ENCODE measurements at regions not wholly inside any gene's neighbourhood (a gene's known extent, or its start where the extent isn't known, plus 50 kb on each side); places are given as distances from the start of the nearest gene placed in this dataset.

DNA sequence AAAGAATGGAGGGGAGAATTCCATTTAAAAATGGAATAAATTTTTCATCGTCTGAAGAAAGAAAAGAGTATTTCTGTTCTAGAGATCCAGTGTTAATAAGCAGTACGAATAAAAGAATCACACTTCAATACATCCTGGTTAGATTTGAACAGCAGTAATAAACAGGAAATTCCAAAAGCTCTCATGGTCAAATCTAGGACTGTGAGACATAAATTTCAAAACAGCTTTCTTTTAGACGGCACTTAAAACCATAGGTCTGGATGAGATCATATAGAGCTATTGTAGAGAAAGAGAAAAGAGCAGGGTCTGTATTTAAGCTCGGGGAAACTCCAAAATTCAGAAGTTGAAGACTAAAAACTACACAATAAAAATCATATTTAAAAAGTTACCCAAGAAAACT, 1006.9 kb upstream of the CTNND2 start (continued):
- TF ChIP-seq GLIS3 (CRISPR knock-in tag; IDR thresholded peaks at IDR 0.05), result no peak
- TF ChIP-seq ZFP3 (CRISPR knock-in tag; IDR thresholded peaks at IDR 0.05), result no peak
- no peak for TF ChIP-seq ESRRG (CRISPR knock-in tag; IDR thresholded peaks at IDR 0.05)
- TF ChIP-seq SNAI2 (CRISPR knock-in tag; IDR thresholded peaks at IDR 0.05), result no peak
- TF ChIP-seq TOX (CRISPR knock-in tag; IDR thresholded peaks at IDR 0.05; ENCODE audit: borderline replicate concordance), result no peak
- no peak for TF ChIP-seq ZNF70 (CRISPR knock-in tag; IDR thresholded peaks at IDR 0.05)

DNA sequence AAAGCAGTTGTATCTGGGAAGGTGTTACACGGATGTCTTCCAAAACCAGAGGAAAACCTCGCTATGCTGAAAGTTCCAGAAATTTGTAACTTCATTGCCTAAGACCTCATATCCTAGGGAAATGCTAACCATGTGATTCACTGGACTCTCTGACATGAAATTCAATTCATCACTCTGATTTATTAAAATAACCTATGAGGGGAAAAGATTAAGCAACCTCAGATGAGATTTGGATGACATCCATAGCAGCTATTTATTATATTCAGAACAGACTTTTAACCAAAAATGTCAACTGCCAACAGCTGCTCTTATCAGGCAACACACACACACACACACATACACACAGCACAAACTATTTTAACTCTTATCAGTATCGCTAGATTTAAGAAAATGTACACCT, 1006.4 kb upstream of the CTNND2 start:
- no peak for ATAC-seq
- TF ChIP-seq PPARA (CRISPR knock-in tag; IDR thresholded peaks at IDR 0.05; ENCODE audit: borderline replicate concordance) (no peak), ZC3H10 (CRISPR knock-in tag; IDR thresholded peaks at IDR 0.05) (no peak), CSDC2 (CRISPR knock-in tag; IDR thresholded peaks at IDR 0.05) (no peak), RARB (CRISPR knock-in tag; IDR thresholded peaks at IDR 0.05) (no peak)

DNA sequence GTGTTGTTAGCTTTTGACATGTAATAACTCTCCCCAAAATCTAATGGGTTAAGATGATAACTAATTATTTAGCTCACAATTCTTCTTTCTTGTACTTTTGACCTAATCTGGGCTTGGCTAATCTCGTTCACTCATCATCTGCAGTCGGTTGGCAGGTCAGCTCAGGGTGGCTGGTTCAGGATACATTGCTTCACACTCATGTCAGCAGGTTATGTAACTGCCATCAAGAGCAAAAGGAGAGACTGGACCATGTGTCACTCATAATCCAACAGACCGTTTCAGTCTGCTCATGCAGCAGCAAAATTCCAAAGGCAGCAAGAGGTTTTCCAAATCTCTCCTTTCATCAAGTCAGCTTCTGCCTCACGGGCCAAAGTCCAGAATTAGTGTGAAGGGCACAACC, 998.4 kb upstream of the CTNND2 start:
- ATAC-seq, result no peak
- TF ChIP-seq, protein P1, sequence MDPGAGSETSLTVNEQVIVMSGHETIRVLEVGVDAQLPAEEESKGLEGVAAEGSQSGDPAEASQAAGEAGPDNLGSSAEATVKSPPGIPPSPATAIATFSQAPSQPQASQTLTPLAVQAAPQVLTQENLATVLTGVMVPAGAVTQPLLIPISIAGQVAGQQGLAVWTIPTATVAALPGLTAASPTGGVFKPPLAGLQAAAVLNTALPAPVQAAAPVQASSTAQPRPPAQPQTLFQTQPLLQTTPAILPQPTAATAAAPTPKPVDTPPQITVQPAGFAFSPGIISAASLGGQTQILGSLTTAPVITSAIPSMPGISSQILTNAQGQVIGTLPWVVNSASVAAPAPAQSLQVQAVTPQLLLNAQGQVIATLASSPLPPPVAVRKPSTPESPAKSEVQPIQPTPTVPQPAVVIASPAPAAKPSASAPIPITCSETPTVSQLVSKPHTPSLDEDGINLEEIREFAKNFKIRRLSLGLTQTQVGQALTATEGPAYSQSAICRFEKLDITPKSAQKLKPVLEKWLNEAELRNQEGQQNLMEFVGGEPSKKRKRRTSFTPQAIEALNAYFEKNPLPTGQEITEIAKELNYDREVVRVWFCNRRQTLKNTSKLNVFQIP (CRISPR knock-in tag; IDR thresholded peaks at IDR 0.05; ENCODE audit: borderline replicate concordance, low read depth), result no peak
- TF ChIP-seq ZNF70 (CRISPR knock-in tag; IDR thresholded peaks at IDR 0.05) (no peak), ZFP30 (CRISPR knock-in tag; IDR thresholded peaks at IDR 0.05) (no peak), BACH2 (CRISPR knock-in tag; IDR thresholded peaks at IDR 0.05; ENCODE audit: borderline replicate concordance) (no peak), GLIS3 (CRISPR knock-in tag; IDR thresholded peaks at IDR 0.05) (no peak), ISL1 (CRISPR knock-in tag; IDR thresholded peaks at IDR 0.05) (no peak), ZNF565 (CRISPR knock-in tag; conservative IDR thresholded peaks at IDR 0.05; ENCODE audit: low read depth) (no peak)
- TF ChIP-seq, protein P2, sequence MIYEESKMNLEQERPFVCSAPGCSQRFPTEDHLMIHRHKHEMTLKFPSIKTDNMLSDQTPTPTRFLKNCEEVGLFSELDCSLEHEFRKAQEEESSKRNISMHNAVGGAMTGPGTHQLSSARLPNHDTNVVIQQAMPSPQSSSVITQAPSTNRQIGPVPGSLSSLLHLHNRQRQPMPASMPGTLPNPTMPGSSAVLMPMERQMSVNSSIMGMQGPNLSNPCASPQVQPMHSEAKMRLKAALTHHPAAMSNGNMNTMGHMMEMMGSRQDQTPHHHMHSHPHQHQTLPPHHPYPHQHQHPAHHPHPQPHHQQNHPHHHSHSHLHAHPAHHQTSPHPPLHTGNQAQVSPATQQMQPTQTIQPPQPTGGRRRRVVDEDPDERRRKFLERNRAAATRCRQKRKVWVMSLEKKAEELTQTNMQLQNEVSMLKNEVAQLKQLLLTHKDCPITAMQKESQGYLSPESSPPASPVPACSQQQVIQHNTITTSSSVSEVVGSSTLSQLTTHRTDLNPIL (CRISPR knock-in tag; IDR thresholded peaks at IDR 0.05; ENCODE audit: low read depth), result no peak

DNA sequence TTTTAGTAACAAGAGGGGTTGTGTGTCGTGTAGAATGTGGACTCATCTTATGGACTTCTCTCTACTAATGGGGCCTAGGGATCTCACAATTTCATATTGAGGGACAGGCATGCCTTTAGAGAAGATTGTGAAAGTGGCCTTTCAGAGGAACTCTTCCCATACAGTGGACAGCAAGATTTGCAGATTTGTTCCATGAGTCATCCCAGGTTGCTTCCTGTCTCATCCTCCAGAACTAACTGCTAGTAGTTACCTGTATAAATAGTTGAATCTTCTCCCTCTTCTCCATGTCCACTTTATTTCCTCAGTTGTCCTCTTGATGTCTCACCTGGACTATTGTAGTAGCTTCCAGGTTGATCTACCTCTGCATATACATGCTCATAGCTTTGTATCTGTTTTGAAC, 997.5 kb upstream of the CTNND2 start:
- TF ChIP-seq ZNF8 (CRISPR knock-in tag; IDR thresholded peaks at IDR 0.05), result no peak
- no peak for TF ChIP-seq ZNF70 (CRISPR knock-in tag; IDR thresholded peaks at IDR 0.05)
- no peak for TF ChIP-seq ISL1 (CRISPR knock-in tag; IDR thresholded peaks at IDR 0.05)
- no peak for TF ChIP-seq RARB (CRISPR knock-in tag; IDR thresholded peaks at IDR 0.05)
- TF ChIP-seq, protein P1 (CRISPR knock-in tag; IDR thresholded peaks at IDR 0.05; ENCODE audit: borderline replicate concordance, low read depth), result no peak
- no peak for TF ChIP-seq GLIS3 (CRISPR knock-in tag; IDR thresholded peaks at IDR 0.05)
- TF ChIP-seq, protein P3, sequence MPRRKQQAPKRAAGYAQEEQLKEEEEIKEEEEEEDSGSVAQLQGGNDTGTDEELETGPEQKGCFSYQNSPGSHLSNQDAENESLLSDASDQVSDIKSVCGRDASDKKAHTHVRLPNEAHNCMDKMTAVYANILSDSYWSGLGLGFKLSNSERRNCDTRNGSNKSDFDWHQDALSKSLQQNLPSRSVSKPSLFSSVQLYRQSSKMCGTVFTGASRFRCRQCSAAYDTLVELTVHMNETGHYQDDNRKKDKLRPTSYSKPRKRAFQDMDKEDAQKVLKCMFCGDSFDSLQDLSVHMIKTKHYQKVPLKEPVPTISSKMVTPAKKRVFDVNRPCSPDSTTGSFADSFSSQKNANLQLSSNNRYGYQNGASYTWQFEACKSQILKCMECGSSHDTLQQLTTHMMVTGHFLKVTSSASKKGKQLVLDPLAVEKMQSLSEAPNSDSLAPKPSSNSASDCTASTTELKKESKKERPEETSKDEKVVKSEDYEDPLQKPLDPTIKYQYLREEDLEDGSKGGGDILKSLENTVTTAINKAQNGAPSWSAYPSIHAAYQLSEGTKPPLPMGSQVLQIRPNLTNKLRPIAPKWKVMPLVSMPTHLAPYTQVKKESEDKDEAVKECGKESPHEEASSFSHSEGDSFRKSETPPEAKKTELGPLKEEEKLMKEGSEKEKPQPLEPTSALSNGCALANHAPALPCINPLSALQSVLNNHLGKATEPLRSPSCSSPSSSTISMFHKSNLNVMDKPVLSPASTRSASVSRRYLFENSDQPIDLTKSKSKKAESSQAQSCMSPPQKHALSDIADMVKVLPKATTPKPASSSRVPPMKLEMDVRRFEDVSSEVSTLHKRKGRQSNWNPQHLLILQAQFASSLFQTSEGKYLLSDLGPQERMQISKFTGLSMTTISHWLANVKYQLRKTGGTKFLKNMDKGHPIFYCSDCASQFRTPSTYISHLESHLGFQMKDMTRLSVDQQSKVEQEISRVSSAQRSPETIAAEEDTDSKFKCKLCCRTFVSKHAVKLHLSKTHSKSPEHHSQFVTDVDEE (CRISPR knock-in tag; IDR thresholded peaks at IDR 0.05), result no peak
- TF ChIP-seq, protein P2 (CRISPR knock-in tag; IDR thresholded peaks at IDR 0.05; ENCODE audit: low read depth), result no peak
- no peak for TF ChIP-seq ESRRG (CRISPR knock-in tag; IDR thresholded peaks at IDR 0.05)
- TF ChIP-seq, protein P4, sequence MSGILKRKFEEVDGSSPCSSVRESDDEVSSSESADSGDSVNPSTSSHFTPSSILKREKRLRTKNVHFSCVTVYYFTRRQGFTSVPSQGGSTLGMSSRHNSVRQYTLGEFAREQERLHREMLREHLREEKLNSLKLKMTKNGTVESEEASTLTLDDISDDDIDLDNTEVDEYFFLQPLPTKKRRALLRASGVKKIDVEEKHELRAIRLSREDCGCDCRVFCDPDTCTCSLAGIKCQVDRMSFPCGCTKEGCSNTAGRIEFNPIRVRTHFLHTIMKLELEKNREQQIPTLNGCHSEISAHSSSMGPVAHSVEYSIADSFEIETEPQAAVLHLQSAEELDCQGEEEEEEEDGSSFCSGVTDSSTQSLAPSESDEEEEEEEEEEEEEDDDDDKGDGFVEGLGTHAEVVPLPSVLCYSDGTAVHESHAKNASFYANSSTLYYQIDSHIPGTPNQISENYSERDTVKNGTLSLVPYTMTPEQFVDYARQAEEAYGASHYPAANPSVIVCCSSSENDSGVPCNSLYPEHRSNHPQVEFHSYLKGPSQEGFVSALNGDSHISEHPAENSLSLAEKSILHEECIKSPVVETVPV (CRISPR knock-in tag; IDR thresholded peaks at IDR 0.05), result no peak
- no peak for ATAC-seq

Data from SK-N-SH treated with all-trans-retinoic acid at 6 μM for 48 hours (cell line).